GM19455 (cell line): ENCODE measurements at regions not wholly inside any gene's neighbourhood (a gene's known extent, or its start where the extent isn't known, plus 50 kb on each side); places are given as distances from the start of the nearest gene placed in this dataset.

ENCODE experiments used
- ATAC-seq: cut with Tn5 transposase; IDR thresholded peaks from one replicate; pipeline ENCODE4 v1.9.1; 2021; ENCODE audit not compliant: unreplicated experiment

GRCh38 chr18:60656553-60656952 is 284.0 kb upstream of the MC4R start:
- ATAC-seq, result no peak

GRCh38 chr18:60662491-60662890 is 289.9 kb upstream of the MC4R start:
- no peak for ATAC-seq

- ATAC-seq, result no peak
These were observed 290.8 kb upstream of the MC4R start for GRCh38 chr18:60663060-60663989.

GRCh38 chr18:60664736-60665135 is 292.2 kb upstream of the MC4R start:
- ATAC-seq, result no peak

- ATAC-seq, result no peak
These were observed 294.4 kb upstream of the MC4R start for GRCh38 chr18:60667016-60667415.

GRCh38 chr18:60668583-60668982 is 296.0 kb upstream of the MC4R start:
- ATAC-seq, result no peak

GRCh38 chr18:60669938-60670337 is 297.4 kb upstream of the MC4R start:
- no peak for ATAC-seq

GRCh38 chr18:60671021-60671420 is 298.4 kb upstream of the MC4R start:
- no peak for ATAC-seq

GRCh38 chr18:60675126-60675525 is 302.6 kb upstream of the MC4R start:
- no peak for ATAC-seq

GRCh38 chr18:60675801-60676200 is 303.2 kb upstream of the MC4R start:
- ATAC-seq, result no peak

- ATAC-seq, result no peak
These were observed 304.2 kb upstream of the MC4R start for GRCh38 chr18:60676815-60677214.

GRCh38 chr18:60684843-60685513 is 312.4 kb upstream of the MC4R start:
- no peak for ATAC-seq

- no peak for ATAC-seq
These were observed 313.6 kb upstream of the MC4R start for GRCh38 chr18:60686142-60686541.

- ATAC-seq, result no peak
These were observed 318.5 kb upstream of the MC4R start for GRCh38 chr18:60691061-60691460.

- no peak for ATAC-seq
These were observed 320.9 kb upstream of the MC4R start for GRCh38 chr18:60693426-60693825.

GRCh38 chr18:60698901-60699300 is 326.3 kb upstream of the MC4R start:
- ATAC-seq, result no peak

- no peak for ATAC-seq
These were observed 350.2 kb upstream of the MC4R start for GRCh38 chr18:60722742-60723141.

GRCh38 chr18:60732143-60732542 is 359.6 kb upstream of the MC4R start:
- ATAC-seq, result no peak

GRCh38 chr18:60739212-60739611 is 366.6 kb upstream of the MC4R start:
- no peak for ATAC-seq

- no peak for ATAC-seq
These were observed 367.7 kb upstream of the MC4R start for GRCh38 chr18:60740313-60740712.

- ATAC-seq, result no peak
These were observed 373.9 kb upstream of the MC4R start for GRCh38 chr18:60746491-60746890.

- ATAC-seq, result no peak
These were observed 374.3 kb upstream of the MC4R start for GRCh38 chr18:60746919-60747318.
